Neural progenitor cell (in vitro differentiated cells): ENCODE measurements at regions not wholly inside any gene's neighbourhood (a gene's known extent, or its start where the extent isn't known, plus 50 kb on each side); places are given as distances from the start of the nearest gene placed in this dataset.

Experiments
- CTCF ChIP-seq: fragments of 200-600 bp; sonication (generic); IDR thresholded peaks from 2 replicates; pipeline ENCODE4 v1.5.1; 2017; ENCODE audit warnings: antibody characterized with exemption, mild to moderate bottlenecking
- EZH2 ChIP-seq: fragments of 200-600 bp; sonication (generic); IDR thresholded peaks from 2 replicates; pipeline ENCODE4 v1.6.1; 2017; ENCODE audit warnings: antibody characterized with exemption, mild to moderate bottlenecking, moderate library complexity
- EZH2phosphoT487 ChIP-seq: fragments of 200-600 bp; sonication (generic); IDR thresholded peaks from 2 replicates; pipeline ENCODE4 v1.6.1; 2017; ENCODE audit warnings: antibody characterized with exemption

DNA sequence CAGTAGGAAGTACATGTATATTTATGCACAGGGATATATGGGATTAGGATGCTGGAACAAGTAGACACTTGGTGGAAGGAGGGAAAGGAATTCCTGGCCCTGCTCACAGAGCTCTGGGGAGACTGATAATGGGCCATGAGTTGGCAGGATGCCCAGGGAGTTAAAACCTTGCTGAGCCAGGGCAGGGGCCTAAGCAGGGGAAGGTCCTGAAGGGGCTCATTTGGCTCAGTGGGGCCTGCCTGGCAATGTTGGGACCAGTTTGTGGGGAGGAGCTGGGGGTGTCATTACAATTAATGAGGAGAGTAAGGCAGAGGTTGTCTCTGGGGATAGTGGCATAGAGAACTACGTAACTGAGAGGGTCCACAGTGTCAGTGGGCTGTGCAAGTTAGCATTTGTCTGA lies 124.2 kb upstream of the ADPGK start:
- TF ChIP-seq CTCF, result no peak
- no peak for TF ChIP-seq EZH2phosphoT487
- no peak for TF ChIP-seq EZH2
